ENCODE measurements at regions not wholly inside any gene's neighbourhood (a gene's known extent, or its start where the extent isn't known, plus 50 kb on each side); places are given as distances from the start of the nearest gene placed in this dataset.

GRCh38 chr1:79969886-79970285 lies 963.4 kb upstream of the ADGRL4 start:
- no peaks in the 10 kb centered on the region for H3K9me3 ChIP-seq (ENCODE audit: control insufficient read depth, insufficient read depth, low read depth, low read length)
- TF ChIP-seq CTCF (IDR thresholded peaks at IDR 0.05) (no peak), TCF7L2 (IDR thresholded peaks at IDR 0.05; ENCODE audit: low read depth, low read length) (no peak), SIN3A (IDR thresholded peaks at IDR 0.05; ENCODE audit: borderline replicate concordance, insufficient read depth, low read depth, low read length) (no peak), REST (IDR thresholded peaks at IDR 0.05; ENCODE audit: insufficient read depth in 1 of 2, low read depth in 2 of 2, low read length in 1 of 2) (no peak), POLR2AphosphoS5 (IDR thresholded peaks at IDR 0.05; ENCODE audit: low read depth, low read length) (no peak)
- no peaks in the 10 kb centered on the region for H3K27me3 ChIP-seq (ENCODE audit: control insufficient read depth, insufficient read depth, low read length)
- no peak overlapping the region for H3K27ac ChIP-seq (ENCODE audit: low read length)
- intact Hi-C loops (cut with micrococcal nuclease; ENCODE audit: unreplicated experiment) (no loop called here), in situ Hi-C loops (cut with HindIII; ENCODE audit: low pct_unique_long_range_greater_than_20kb, low sequenced_read_pairs) (no loop called here)
- ChIA-PET CTCF (no interaction called here), POLR2A (no interaction called here)
- no peaks in the 10 kb centered on the region for H3K36me3 ChIP-seq (ENCODE audit: control insufficient read depth, insufficient read depth, low read length)
- H3K4me1 ChIP-seq (ENCODE audit: control insufficient read depth, insufficient read depth, low read length) = no peaks in the 10 kb centered on the region
- H3K4me3 ChIP-seq (ENCODE audit: low read depth in 2 of 2, low read length in 2 of 2) = no peak overlapping the region
- DNase-seq (ENCODE audit: low read depth, low spot score) = no peak
- no TSS peak for BruUV-seq (replicated peaks)
- ATAC-seq = no peak

- no peak for ATAC-seq
- BruUV-seq (replicated peaks) = no TSS peak
- no peak for DNase-seq (ENCODE audit: low read depth, low spot score)
- intact Hi-C loops (cut with micrococcal nuclease; ENCODE audit: unreplicated experiment) = no loop called here
- H3K27ac ChIP-seq (ENCODE audit: low read length) = no peak overlapping the region
- no peak overlapping the region for H3K4me3 ChIP-seq (ENCODE audit: low read depth in 2 of 2, low read length in 2 of 2)
- ChIA-PET CTCF (no interaction called here), POLR2A (no interaction called here)
- in situ Hi-C loops (cut with HindIII; ENCODE audit: low pct_unique_long_range_greater_than_20kb, low sequenced_read_pairs) = no loop called here
- H3K9me3 ChIP-seq (ENCODE audit: control insufficient read depth, insufficient read depth, low read depth, low read length) = no peaks in the 10 kb centered on the region
- TF ChIP-seq SIN3A (IDR thresholded peaks at IDR 0.05; ENCODE audit: borderline replicate concordance, insufficient read depth, low read depth, low read length) (no peak), CTCF (IDR thresholded peaks at IDR 0.05) (no peak), REST (IDR thresholded peaks at IDR 0.05; ENCODE audit: insufficient read depth in 1 of 2, low read depth in 2 of 2, low read length in 1 of 2) (no peak), TCF7L2 (IDR thresholded peaks at IDR 0.05; ENCODE audit: low read depth, low read length) (no peak), POLR2AphosphoS5 (IDR thresholded peaks at IDR 0.05; ENCODE audit: low read depth, low read length) (no peak)
- H3K27me3 ChIP-seq (ENCODE audit: control insufficient read depth, insufficient read depth, low read length) = no peaks in the 10 kb centered on the region
- no peaks in the 10 kb centered on the region for H3K36me3 ChIP-seq (ENCODE audit: control insufficient read depth, insufficient read depth, low read length)
- no peaks in the 10 kb centered on the region for H3K4me1 ChIP-seq (ENCODE audit: control insufficient read depth, insufficient read depth, low read length)
Observed at GRCh38 chr1:79966438-79966837, 959.9 kb upstream of the ADGRL4 start.

All from Panc1 (cell line).